Thyroid gland (tissue), 4 donors: ENCODE measurements at regions not wholly inside any gene's neighbourhood (a gene's known extent, or its start where the extent isn't known, plus 50 kb on each side); places are given as distances from the start of the nearest gene placed in this dataset.
"Not testable (repeated sequence)": the region's sequence is repeated elsewhere in the genome, so short reads cannot be mapped to it uniquely, and the experiment has no call there.

Experiments used
- DNase-seq, 2 donors: peaks; one replicate each; pipeline ENCODE4 v3.0.0-alpha.2; 2019
- H3K27ac ChIP-seq, 3 donors: fragments of 200-600 bp; sonication (generic); 1 replicate in 2 of 3; 2 replicates in 1 of 3; pipeline ENCODE4 v1.5.1; 2016 to 2019; ENCODE audit warnings: mild to moderate bottlenecking in 1 of 3, moderate library complexity in 1 of 3
- H3K27me3 ChIP-seq: fragments of 200-600 bp; sonication (generic); one replicate; pipeline ENCODE4 v1.5.1; 2019
- H3K36me3 ChIP-seq, 2 donors: fragments of 200-600 bp; sonication (generic); one replicate each; pipeline ENCODE4 v1.5.1; 2016 to 2019
- H3K4me1 ChIP-seq, 2 donors: fragments of 200-600 bp; sonication (generic); one replicate each; pipeline ENCODE4 v1.5.1; 2017 to 2019
- H3K4me3 ChIP-seq, 3 donors: fragments of 200-600 bp; sonication (generic); replicated peaks in 1 of 3; 1 replicate in 2 of 3; 2 replicates in 1 of 3; pipeline ENCODE4 v1.5.1; 2016; ENCODE audit warnings: mild to moderate bottlenecking in 1 of 3
- H3K9me3 ChIP-seq: fragments of 200-600 bp; sonication (generic); one replicate; pipeline ENCODE4 v1.5.1; 2017
- WGBS, 2 donors: methylation state at CpG; one replicate each; pipeline ENCODE4 v1.1.5; 2017; 5-methylcytosine and 5-hydroxymethylcytosine counted together
- intact Hi-C: fragments of 100-400 bp; cut with DNase I; formaldehyde crosslinking; loops from one replicate; pipeline ENCODE4 v1.15.1; 2023
- TF ChIP-seq, protein P1 (sequence below), 6 experiments: fragments of 200-600 bp in 3 of 6; fragments of 450-650 bp in 3 of 6; sonication (generic) in 3 of 6; IDR thresholded peaks; one replicate each; pipeline ENCODE4 v1.5.1; 2016 to 2019; ENCODE audit warnings: antibody characterized with exemption in 6 of 6, mild to moderate bottlenecking in 2 of 6, inconsistent platforms in 1 of 6, moderate library complexity in 1 of 6

DNA sequence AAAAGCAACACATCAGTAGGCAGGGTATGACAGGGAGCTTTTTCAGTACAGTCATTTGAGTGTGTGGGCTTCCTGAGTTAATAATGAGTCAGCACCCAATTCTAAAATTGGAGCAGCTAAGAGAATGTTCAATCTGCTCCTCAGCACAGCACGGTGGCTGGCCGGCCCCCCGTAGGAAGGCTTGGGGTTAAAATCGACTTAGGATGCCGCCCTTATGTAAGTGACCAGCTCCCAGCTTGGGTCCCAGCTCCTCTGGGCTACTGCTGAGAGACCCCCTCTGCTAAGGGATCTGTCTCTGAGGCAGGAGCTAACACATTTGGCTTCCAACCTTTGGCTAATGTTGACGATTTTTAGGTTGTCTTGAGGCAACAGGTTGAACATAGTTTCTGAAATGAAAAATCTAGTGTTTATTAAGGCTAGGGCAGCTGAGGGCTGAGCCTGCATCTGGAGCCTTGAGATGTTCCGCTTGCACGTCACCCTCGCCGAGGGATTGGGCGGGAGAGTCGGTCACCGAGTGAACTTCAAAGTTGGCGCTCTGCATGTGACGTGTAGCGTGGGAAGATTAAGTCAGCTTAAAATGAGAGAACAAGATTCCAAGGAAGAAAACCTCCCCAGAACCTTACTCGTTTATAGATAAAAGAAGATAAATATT lies 291.3 kb upstream of the PLGLB2 start:
- H3K4me3 ChIP-seq, intact Hi-C loops, H3K36me3 ChIP-seq, DNase-seq, H3K9me3 ChIP-seq, H3K27me3 ChIP-seq, H3K4me1 ChIP-seq: not testable (repeated sequence)
- peak overlapping the region in 1 of 3 donors; percentile 52 for H3K27ac ChIP-seq
- WGBS, 2 donors, result 54 to 56% methylated on average over 5 to 7 of the region's 17 CpGs

DNA sequence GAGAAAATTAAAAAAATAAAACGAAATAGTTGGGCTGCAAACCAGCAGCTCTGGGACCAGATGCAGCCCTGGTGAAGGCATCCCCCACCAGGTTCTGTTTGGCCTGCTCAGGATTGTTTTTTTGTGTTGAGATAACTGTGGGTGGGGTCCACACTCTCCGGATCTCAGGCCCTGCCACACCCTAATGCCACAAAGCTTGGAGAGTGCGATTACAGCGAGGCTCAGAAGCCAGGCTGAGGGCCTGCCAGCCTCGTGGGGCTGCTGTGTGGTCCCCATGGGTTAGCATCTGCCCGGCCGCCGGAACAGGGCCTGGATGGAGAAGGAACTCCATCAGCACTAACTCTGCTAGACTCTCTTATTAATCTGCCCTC lies 290.8 kb upstream of the PLGLB2 start:
- H3K27ac ChIP-seq, DNase-seq, H3K36me3 ChIP-seq, H3K27me3 ChIP-seq, H3K4me3 ChIP-seq, intact Hi-C loops, H3K4me1 ChIP-seq, H3K9me3 ChIP-seq: not testable (repeated sequence)
- no CpG with 5 or more reads among the region's 8 CpGs for WGBS, 2 donors

DNA sequence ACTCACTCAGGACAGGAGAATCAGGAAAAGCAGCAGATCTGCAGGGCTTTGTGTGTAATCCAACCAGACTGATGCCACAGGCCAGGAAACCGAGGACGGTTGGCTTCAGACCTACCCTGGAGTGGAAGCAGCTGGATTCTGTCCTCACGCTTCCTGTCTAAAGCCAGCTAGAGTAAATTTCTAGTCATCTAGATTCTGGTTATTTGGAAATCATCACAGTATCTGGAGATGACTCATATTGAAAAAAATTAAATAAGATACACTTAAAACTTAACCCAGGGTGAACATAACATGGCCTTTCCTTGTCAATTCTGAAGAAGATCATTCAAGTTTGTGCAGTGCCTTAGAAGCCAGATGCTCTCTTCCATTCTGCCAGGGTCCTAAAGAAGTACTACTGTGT lies 288.9 kb upstream of the PLGLB2 start:
- H3K27ac ChIP-seq, DNase-seq, intact Hi-C loops, H3K36me3 ChIP-seq, H3K9me3 ChIP-seq, H3K27me3 ChIP-seq, H3K4me3 ChIP-seq, H3K4me1 ChIP-seq: not testable (repeated sequence)
- WGBS, 2 donors, result no CpG with 5 or more reads among the region's 3 CpGs

DNA sequence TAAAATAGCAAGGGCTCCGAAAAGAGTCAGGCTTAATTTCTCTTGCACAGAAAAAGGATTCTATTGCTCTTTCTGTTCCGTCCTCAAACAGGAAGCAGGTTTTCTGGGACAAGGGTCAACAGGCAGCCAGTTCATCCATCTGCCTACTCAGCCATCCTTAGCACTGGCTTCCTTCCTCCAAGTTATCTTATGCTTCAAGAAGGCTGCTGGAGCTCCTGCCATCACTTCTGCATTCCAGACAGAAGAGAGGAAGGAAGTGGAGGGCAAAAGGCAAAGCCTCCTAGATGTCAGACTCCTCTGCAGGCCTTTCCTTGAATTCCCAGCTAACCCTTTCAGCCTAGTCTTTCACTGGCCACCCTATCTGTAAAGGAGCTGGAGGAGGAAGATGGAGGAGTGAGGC lies 287.8 kb upstream of the PLGLB2 start:
- H3K9me3 ChIP-seq, H3K4me3 ChIP-seq, DNase-seq, H3K4me1 ChIP-seq, H3K27me3 ChIP-seq, intact Hi-C loops, H3K27ac ChIP-seq, H3K36me3 ChIP-seq: not testable (repeated sequence)
- 60% methylated on average over 1 of the region's 2 CpGs; no CpG with 5 or more reads in 1 of the 2 donors for WGBS, 2 donors

DNA sequence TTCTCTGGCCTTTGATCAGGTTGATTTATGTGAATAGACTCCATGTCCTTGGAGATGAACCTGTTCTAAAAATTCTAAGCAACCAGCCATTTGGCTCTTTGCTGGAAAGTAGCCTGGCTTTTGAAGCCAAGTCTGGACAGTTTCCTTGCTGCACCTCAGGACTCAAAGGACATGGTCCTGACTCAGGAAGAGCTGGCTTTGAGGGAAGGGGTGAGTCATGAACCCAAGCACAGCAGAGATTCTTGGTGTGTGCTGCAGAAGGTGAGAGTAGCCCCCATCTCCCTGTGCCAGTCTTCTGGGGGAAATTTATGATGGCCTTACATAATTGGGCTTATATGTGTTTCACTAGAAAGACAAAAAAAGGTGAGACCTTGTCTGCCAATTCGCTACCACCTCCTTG lies 287.2 kb upstream of the PLGLB2 start:
- DNase-seq, H3K9me3 ChIP-seq, H3K27me3 ChIP-seq, H3K4me1 ChIP-seq, H3K36me3 ChIP-seq, H3K4me3 ChIP-seq, H3K27ac ChIP-seq, intact Hi-C loops: not testable (repeated sequence)
- no CpG with 5 or more reads among the region's 1 CpG for whole genome bisulfite sequencing, 2 donors

DNA sequence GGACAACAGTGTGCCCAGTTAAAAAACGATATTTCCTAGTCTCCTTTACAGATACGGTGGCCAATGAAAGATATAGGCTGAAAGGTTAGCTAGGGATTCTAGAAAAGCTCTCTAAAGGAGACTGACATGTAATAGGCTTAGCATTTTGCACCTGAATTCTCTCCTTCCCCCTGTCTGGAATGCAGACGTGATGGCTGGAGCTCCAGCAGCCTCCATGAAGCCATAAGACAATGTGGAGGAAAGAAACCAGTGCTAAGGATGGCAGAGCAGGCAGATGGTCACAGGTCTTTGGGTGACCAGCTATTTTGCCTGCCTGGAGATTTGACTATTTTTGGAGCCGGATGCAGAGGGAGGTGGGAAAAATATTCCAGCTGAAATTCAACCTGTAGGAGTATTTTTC lies 286.2 kb upstream of the PLGLB2 start:
- H3K27ac ChIP-seq, DNase-seq, H3K4me3 ChIP-seq, H3K27me3 ChIP-seq, H3K36me3 ChIP-seq, intact Hi-C loops, H3K4me1 ChIP-seq, H3K9me3 ChIP-seq: not testable (repeated sequence)
- 92 to 94% methylated on average over 3 to 4 of the region's 4 CpGs for WGBS, 2 donors

DNA sequence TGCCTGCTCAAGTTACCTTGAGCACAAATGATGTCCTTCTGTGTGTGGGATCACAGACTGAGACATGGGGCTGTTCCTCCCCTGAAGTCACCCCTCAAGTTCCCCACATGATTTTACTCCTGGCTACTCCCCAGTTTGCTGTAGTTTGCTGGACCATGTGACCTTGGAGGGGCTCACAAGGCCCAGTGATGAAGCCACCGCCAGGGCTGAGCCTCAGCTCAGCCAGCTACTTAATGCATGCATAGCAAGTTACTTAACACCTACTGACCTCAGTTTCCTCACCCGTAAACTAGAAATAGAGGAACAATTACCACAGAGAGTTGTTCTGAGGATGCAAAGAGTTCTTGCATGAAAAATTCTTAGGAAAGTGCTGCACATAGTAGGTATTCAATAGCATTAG lies 283.7 kb upstream of the PLGLB2 start:
- H3K27ac ChIP-seq, H3K36me3 ChIP-seq, intact Hi-C loops, H3K4me3 ChIP-seq, H3K27me3 ChIP-seq, H3K9me3 ChIP-seq, DNase-seq, H3K4me1 ChIP-seq: not testable (repeated sequence)
- 92 to 100% methylated on average over 1 to 2 of the region's 2 CpGs for WGBS, 2 donors

DNA sequence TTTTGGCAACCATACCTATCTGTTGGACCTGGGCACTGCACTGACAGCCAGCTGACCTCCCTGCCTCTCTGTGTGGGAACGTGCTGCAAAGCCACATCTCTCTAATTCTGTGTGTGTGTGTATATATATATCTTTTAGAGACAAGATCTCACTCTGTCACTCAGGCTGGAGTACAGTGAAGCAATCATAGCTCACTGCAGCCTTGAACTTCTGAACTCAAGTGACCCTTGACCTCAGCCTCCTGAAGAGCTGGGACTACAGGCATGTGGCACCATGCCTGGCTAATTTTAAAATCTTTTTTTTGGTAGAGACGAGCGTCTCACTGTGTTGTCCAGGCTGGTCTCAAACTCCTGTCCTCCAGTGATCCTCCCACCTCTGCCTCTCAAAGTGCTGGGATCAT lies 282.2 kb upstream of the PLGLB2 start:
- intact Hi-C loops, H3K9me3 ChIP-seq: not testable (repeated sequence)
- WGBS, 2 donors, result 67 to 94% methylated on average over 2 to 3 of the region's 3 CpGs

DNA sequence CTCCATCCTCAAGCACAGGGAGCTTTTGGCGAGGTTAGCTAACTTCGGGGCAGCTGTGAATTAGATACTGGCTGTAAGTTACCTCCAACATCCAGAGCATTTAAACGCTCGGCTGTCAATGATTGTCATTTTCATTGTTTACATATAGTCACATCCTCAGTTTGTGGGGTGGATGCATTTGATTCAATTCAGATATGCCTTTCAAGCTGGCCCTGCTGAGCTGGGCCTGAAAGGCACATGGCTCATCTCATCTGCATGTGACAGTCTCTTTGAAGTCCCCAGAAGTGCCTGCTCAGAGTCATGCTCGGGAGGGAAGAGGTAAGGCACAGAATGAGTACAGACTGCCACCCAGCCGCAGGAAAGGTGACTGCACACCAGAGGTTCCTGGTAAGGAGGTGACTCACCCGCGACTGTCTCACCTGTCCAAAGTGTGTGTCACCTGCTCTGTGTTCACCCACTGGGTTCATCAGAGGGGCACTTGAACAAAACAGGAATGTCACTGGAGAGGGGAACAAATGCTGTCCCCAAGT lies 281.2 kb upstream of the PLGLB2 start:
- TF ChIP-seq, protein P1, sequence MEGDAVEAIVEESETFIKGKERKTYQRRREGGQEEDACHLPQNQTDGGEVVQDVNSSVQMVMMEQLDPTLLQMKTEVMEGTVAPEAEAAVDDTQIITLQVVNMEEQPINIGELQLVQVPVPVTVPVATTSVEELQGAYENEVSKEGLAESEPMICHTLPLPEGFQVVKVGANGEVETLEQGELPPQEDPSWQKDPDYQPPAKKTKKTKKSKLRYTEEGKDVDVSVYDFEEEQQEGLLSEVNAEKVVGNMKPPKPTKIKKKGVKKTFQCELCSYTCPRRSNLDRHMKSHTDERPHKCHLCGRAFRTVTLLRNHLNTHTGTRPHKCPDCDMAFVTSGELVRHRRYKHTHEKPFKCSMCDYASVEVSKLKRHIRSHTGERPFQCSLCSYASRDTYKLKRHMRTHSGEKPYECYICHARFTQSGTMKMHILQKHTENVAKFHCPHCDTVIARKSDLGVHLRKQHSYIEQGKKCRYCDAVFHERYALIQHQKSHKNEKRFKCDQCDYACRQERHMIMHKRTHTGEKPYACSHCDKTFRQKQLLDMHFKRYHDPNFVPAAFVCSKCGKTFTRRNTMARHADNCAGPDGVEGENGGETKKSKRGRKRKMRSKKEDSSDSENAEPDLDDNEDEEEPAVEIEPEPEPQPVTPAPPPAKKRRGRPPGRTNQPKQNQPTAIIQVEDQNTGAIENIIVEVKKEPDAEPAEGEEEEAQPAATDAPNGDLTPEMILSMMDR (IDR thresholded peaks at IDR 0.05), result peak in 1 of 6 experiments; percentile 45

More for the DNA sequence above, 282.2 kb upstream of the PLGLB2 start:
- not testable (repeated sequence) for H3K4me3 ChIP-seq, DNase-seq, H3K36me3 ChIP-seq, H3K27ac ChIP-seq, H3K27me3 ChIP-seq, H3K4me1 ChIP-seq

DNA sequence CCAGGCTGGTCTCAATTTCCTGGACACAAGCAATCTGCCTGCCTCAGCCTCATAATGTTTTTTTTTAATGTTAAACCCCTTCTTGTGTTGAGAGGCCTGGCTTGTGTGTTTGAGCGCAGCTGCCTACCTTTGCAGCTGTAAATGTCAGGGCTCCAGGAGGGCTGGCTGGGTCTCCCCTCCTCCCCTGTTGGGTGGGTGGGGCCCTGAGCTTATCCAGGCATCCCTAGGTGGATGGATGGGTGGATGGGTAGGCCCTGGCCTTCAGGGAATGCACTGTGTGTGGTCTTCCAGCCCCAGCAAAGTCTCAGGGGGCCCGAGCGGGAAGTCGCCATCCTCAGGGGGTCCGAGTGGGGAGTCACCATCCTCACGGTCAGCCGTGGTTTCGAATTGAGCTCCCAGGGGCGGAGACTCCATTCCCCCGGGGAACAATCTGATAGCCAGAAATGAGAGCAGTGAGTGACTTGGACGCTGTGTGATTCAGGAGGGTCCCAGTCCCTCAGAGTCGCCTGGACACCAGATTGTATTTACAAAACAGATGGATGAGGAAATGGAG lies 279.4 kb upstream of the PLGLB2 start:
- intact Hi-C loops, H3K36me3 ChIP-seq: not testable (repeated sequence)

More for the DNA sequence above, 281.2 kb upstream of the PLGLB2 start:
- H3K27me3 ChIP-seq, H3K27ac ChIP-seq, H3K9me3 ChIP-seq, intact Hi-C loops, H3K36me3 ChIP-seq, H3K4me1 ChIP-seq, H3K4me3 ChIP-seq: not testable (repeated sequence)
- peak; percentile 72 to 89 for DNase-seq
- WGBS, 2 donors, result 88 to 95% methylated on average over 4 of the region's 8 CpGs

DNA sequence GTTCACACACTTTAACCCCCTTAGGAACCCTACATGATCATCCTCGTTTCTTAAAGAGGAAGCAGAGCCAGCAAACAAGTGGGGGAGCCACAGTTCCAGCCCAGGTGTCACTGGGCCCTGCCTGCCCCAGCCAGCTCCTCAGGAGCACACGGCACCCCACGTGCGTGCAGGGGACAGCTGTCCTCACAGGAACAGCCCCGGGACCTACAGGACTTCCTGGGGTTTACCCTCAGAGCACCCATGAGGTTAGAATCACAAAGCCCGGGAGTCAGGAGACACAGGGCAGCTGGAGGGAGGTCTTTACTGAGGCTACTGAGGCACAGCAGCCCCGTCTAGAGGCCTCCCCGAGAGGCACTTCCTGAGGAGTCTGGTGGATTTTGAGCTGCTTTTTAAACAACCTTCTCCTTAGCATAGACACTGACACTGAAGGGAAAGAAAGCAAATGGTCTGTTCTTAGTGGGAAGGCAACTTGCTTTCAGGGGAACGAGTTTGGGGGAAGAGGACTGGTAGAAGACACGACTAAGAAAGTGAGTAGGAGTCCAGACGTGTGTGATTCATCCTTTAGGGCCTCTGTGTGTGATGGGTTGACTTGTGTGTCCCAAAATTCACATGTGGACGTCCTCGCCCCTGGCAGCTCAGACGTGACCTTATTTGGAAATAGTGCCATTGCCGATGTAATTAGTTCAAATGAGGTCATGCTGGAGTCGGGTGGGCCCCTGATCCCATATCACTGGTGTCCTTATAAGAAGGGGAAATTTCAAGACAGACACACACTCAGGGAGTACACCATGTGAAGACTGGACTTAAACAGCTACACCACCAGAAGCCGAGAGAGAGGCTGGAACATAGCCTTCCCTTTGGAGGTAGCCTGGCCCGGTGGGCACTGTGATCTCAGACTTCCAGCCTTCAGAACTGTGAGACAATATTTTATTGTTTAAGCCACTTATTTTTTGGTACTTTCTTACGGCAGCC lies 278.4 kb upstream of the PLGLB2 start:
- intact Hi-C loops, H3K4me1 ChIP-seq, H3K36me3 ChIP-seq, DNase-seq, H3K4me3 ChIP-seq, H3K27me3 ChIP-seq, H3K9me3 ChIP-seq, H3K27ac ChIP-seq: not testable (repeated sequence)
- WGBS, 2 donors, result 74 to 100% methylated on average over 6 of the region's 19 CpGs

More for the DNA sequence above, 279.4 kb upstream of the PLGLB2 start:
- not testable (repeated sequence) for H3K4me3 ChIP-seq, DNase-seq, H3K9me3 ChIP-seq, H3K4me1 ChIP-seq, H3K27me3 ChIP-seq
- WGBS, 2 donors, result 78 to 94% methylated on average over 12 of the region's 12 CpGs
- H3K27ac ChIP-seq, result peak overlapping the region in 1 of 3 donors; percentile 17
